ENCODE measurements at regions not wholly inside any gene's neighbourhood (a gene's known extent, or its start where the extent isn't known, plus 50 kb on each side); places are given as distances from the start of the nearest gene placed in this dataset.

GRCh38 chr12:107474099-107474498 is 211.5 kb upstream of the PWP1 start:
- no peak for DNase-seq (ENCODE audit: low read depth)

GRCh38 chr12:107474639-107475539 is 210.7 kb upstream of the PWP1 start:
- DNase-seq (ENCODE audit: low read depth): no peak

GRCh38 chr12:107475900-107476299 is 209.7 kb upstream of the PWP1 start:
- no peak for DNase-seq (ENCODE audit: low read depth)

- no peak for DNase-seq (ENCODE audit: low read depth)
Measured at GRCh38 chr12:107477018-107477417, 208.6 kb upstream of the PWP1 start.

- no peak for DNase-seq (ENCODE audit: low read depth)
Measured at GRCh38 chr12:107477947-107478610, 207.5 kb upstream of the PWP1 start.

GRCh38 chr12:107478881-107479280 is 206.7 kb upstream of the PWP1 start:
- DNase-seq (ENCODE audit: low read depth): no peak

- no peak for DNase-seq (ENCODE audit: low read depth)
Measured at GRCh38 chr12:107480836-107481608, 204.6 kb upstream of the PWP1 start.

- DNase-seq (ENCODE audit: low read depth): no peak
Measured at GRCh38 chr12:107484230-107484629, 201.4 kb upstream of the PWP1 start.

- no peak for DNase-seq (ENCODE audit: low read depth)
Measured at GRCh38 chr12:107484941-107485340, 200.7 kb upstream of the PWP1 start.

GRCh38 chr12:107485731-107486130 is 199.9 kb upstream of the PWP1 start:
- no peak for DNase-seq (ENCODE audit: low read depth)

- DNase-seq (ENCODE audit: low read depth): no peak
Measured at GRCh38 chr12:107486140-107486892, 199.3 kb upstream of the PWP1 start.

- no peak for DNase-seq (ENCODE audit: low read depth)
Measured at GRCh38 chr12:107487011-107487680, 198.5 kb upstream of the PWP1 start.

- no peak for DNase-seq (ENCODE audit: low read depth)
Measured at GRCh38 chr12:107488666-107489065, 196.9 kb upstream of the PWP1 start.

- DNase-seq (ENCODE audit: low read depth): no peak
Measured at GRCh38 chr12:107490010-107490409, 195.6 kb upstream of the PWP1 start.

GRCh38 chr12:107491856-107492255 is 193.7 kb upstream of the PWP1 start:
- no peak for DNase-seq (ENCODE audit: low read depth)

- DNase-seq (ENCODE audit: low read depth): no peak
Measured at GRCh38 chr12:107492393-107493134, 193.0 kb upstream of the PWP1 start.

GRCh38 chr12:107493135-107493494 is 192.5 kb upstream of the PWP1 start:
- no peak for DNase-seq (ENCODE audit: low read depth)

GRCh38 chr12:107493666-107494065 is 191.9 kb upstream of the PWP1 start:
- DNase-seq (ENCODE audit: low read depth): no peak

- DNase-seq (ENCODE audit: low read depth): no peak
Measured at GRCh38 chr12:107494331-107494730, 191.3 kb upstream of the PWP1 start.

GRCh38 chr12:107495604-107496003 is 190.0 kb upstream of the PWP1 start:
- DNase-seq (ENCODE audit: low read depth): no peak

- DNase-seq (ENCODE audit: low read depth): no peak
Measured at GRCh38 chr12:107497231-107497630, 188.4 kb upstream of the PWP1 start.

Measured in CMK (cell line).